HL-60/S4 treated with retinoic acid at 250 ng/mL for 4 days and 3 days (cell line): ENCODE measurements at regions not wholly inside any gene's neighbourhood (a gene's known extent, or its start where the extent isn't known, plus 50 kb on each side); places are given as distances from the start of the nearest gene placed in this dataset.

ENCODE experiments used
- in situ Hi-C: fragments of 300-500 bp; cut with MboI; formaldehyde crosslinking; loops from 2 replicates; pipeline ENCODE4 v1.7.0; 2022; ENCODE audit warnings: low sequenced_read_pairs

DNA sequence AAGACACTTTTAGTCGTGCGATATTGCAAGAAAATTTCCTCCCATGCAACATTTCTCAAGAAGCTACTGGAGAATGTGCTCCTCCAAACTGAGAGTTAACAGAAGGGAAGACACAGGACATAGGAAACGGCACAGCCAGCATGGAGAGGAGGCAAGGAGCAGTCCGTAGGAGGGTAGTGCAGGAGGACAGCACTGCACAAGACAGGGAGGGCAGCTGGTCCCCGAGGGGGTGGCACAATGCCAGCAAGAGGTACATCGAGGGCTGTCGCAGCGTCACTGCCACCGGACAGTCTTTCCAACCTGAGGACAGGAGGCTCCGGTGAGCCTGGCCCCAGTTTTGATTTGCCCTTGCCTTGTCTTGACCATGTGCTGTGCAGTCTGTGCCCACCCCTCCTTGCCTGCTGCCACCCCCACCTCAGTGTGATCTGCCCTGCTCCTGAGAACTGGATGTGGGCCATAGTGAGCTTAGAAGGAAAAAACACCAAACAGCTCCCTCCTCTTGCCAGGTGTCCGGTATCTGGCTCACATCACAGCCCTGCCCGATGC is 81.6 kb upstream of the LAPTM4A start:
- in situ Hi-C loops: no loop called here

DNA sequence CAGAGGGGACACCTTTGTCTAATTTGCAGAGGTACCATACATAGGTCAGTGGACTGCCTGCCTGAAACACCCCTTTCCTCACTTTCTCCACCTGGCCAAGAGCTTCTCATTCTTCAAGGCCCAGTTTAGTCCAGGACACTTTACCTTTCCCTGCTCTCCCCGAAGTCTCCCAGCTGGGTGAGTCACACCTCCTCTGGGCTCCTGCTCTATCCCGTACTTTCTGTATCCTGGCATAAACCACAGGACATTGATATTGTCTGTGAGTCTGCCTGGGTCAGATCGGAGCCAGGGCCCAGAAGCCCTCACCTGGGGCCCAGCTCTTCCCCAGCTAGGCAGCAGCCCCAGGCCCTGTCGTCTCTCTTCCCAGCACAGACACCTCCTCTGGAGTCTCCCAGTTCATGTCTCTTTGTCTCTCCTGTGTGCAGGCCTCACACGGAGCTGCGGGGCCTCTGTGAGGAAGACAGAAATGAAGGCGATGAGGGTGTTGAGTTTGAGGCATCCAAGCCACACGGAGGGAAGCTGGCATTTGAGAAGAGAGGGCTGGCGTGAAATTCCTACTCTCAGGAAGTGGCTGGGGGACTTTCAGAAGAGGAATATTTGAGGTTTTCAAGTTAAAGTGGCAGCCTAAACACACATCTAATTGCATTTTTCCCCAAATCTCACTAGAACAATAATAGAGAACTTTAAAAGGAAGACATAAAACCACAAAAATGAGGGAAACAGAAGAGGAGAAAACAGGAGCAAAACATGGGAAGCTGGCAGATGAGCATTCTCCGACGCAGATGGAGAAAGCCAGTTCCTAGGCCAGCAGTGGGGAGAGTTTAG is 79.6 kb upstream of the LAPTM4A start:
- in situ Hi-C loops: no loop called here

DNA sequence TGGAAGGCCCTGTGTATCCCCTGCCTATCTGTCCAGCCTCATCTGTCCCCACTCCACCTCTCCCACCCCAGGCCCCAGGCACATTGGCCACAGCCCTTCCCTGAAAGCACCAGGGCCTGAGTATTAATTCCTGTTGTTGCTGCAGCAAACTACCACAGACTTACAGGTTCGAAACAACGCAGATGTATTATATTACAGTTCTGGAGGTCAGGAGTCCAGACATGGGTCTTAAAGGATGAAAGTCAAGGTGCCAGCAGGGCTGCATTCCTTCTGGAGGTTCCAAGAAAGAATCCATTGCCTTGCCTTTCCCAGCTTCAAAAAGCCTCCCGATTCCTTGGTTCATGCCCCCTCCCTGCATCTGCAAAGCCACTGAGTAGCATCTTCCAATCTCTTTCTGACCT is 78.7 kb upstream of the LAPTM4A start:
- in situ Hi-C loops: no loop called here

DNA sequence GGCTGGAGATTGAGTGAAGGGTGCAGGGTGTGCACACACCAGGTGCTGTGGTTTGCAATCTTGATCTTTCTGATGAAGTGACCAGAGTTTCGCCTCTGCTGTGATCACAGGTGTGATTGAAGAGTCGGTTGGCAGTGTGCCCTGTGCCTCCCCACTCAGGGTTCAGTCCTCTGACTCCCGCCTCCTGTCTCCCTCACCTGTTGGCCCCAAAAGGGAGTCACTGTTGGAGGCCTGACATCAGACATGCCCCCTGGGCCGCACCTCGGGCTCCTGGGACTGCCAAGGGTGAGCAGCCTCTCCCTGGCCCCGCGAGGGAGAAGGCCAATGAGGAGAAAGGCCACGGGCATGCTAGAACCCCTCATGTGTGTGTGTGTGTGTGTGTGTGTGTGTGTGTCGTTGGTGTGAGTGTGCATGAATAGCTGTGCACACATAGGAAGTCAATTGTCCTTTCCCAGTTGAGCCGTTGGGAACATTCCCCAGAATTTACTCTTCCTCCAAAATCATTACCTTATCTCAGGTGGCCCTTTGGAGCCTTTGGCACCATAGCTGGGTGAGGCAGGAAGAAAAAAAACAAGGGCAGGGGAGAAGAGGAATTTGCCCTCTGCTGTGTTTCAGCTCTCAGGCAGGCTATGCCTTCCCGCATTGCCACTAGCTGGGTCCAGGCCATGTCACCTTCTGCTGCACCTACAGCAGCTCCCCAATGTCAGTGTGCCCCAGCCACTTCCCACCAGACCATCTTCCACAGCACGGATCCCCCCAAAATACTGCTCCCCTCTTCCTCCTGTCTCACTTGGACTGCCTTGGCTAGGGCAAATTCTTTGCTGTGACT is 78.1 kb upstream of the LAPTM4A start:
- in situ Hi-C loops: no loop called here

DNA sequence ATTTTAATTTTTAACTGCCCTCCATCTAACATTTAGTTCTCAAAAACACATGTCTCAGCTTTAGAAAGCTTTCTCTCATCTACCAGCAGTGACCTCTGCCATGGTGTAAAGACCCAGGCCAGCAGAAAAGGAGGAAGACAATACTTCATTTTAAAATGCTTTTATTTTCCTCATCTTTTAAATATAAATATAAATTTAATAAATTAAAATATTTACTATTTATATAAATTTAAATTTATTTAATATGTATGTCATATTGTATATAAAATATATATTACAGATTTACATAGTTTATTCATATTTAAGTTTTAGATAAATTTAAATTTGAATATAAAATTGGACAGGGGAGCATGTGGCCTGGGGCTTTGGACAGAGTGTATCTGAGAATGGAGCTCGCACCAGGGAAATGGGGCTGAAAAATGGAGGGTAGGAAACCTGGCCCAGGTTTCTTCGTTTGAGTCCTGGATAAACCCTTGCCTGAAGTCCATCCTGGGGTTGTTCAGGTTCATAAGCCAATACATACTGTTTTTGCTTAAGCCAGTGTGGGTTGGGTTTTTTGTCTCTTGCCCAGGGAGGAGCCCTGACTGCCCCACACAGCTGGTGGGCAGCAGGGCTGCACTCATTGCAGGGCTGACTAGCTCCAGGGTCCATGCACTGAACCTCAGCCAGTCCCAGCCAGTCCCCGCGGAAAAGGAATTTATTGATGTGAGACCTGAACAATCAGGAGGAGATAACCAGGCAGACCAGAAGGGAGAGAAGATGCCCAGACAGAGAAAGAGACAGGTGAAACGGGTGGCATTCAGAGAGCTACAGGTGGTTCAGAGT is 77.3 kb upstream of the LAPTM4A start:
- in situ Hi-C loops: no loop called here

DNA sequence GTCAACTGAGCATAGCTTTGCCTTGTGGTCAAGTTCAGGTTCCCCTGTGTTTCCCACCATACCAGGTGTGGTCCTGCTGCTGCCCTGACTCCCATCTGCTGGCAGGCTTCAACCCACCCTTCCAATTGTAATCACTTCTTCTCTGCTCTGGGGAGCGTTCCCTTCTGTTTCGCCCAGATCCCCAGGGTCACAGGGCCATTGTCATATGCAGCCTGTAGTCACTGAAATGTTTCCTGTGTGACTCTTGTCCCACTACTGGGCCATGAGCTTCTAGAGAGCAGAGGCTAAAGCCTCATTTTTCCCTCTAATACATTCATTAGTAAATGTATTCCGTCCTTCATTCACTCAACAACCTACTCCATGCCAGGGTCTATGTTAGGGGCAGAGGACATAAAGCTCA is 75.0 kb upstream of the LAPTM4A start:
- in situ Hi-C loops: no loop called here

DNA sequence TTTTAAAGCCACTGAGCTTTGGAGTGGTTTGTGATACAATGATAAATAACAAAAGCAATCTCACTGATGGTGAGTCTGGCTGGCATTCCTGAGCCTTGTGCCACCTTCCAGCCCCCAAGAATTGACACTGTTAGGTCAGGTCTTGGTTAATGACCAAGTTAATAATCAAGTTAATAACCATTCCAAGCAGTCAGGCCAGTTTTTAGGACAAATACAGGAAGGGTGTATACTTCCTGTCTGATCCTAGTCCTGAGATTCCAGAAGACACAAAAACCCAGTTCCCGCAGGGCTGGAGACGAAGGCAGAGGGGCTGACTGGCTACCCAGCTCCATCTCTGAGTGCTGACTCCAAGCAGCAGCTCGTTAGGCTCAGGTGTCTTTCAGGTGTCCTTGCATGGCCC is 74.6 kb upstream of the LAPTM4A start:
- in situ Hi-C loops: no loop called here

DNA sequence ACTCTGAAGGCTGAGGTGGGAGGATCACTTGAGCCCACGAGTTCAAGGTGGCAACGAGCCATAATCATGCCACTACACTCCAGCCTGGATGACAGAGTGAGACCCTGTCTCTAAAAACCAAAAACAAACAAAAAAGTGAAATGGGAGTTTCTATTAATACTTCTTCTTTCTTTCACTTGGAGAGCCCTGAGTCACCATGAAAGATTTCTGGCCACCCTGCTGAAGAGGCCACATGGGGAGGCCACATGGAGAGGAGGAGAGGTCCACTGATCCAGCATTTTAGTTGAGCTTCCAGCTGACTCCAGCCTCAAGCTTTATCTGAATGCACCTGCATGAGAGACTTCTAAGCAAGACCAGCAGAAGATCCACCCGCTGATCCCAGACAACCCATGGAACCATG is 74.2 kb upstream of the LAPTM4A start:
- in situ Hi-C loops: no loop called here

DNA sequence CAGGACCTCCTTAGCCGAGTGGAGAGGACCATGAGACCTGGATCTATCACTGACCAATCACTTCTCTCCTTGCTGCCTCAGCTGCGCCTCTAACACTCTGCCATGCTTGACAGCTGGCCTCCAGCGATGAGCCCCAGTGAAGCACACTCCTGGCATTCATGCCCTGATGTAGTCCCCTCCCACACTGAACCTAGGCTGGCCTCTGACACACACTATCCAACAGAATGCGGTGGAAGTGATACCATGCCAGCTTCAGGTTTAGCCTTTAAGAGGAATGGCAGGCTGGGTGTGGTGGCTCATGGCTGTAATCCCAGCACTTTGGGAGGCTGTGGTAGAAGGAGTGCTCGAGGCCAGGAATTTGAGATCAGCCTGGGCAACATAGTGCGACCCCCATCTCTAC is 73.7 kb upstream of the LAPTM4A start:
- in situ Hi-C loops: no loop called here

DNA sequence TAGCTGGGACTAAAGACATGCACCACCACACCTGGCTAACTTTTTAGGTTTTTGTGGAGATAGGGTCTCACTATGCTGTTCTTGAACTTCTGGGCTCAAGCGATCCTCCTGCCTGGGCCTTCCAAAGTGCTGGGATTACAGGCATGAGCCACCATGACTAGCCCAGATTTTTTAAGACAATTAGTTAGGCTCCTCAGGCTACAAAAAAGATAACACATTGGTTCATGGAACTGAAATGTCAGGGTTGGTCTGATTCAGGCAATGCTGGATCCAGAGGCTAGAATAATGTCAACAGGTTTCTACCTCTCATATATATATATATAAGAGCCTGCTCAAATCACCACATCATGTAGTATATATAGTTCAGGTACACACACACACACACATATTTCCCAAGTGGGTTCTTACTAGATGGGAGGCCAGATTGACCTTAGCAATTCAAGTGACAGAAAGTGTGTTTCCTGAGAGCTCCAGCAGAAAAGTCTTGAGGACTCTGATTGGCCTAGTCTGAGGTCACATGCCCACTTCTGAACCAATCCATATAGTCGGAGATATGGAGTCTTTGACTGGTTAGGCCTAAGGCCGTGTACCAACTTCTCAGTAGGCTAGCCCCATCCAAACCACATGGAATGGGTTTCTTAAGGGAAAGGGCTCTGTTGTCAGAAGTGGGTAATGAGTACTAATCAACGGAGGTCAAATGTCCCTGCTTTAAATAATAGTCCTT is 72.6 kb upstream of the LAPTM4A start:
- in situ Hi-C loops: loop anchor here (25.0 kb wide), 1 partner anchor 513 kb away; no protein-coding TSS in a partner anchor

DNA sequence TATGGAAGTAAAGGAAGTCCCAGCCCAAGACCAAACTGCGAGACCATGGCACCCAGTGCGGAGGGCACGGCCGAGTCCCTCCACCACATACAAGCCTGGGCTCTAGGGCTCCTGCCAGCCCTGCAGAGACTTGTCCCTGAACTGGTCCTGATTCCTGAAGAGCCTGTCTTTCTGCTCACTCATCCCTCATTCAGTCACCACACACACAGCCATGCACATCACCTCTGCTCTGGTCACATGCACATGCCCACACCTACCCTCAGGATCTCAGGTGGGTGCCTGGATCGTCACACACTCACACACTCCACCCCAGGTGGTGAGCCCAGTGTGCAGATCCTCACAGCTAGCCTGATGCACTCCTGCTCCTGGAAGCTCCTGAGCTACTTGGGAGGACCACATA is 71.4 kb upstream of the LAPTM4A start:
- in situ Hi-C loops: loop anchor here (25.0 kb wide), 1 partner anchor 514 kb away; no protein-coding TSS in a partner anchor

DNA sequence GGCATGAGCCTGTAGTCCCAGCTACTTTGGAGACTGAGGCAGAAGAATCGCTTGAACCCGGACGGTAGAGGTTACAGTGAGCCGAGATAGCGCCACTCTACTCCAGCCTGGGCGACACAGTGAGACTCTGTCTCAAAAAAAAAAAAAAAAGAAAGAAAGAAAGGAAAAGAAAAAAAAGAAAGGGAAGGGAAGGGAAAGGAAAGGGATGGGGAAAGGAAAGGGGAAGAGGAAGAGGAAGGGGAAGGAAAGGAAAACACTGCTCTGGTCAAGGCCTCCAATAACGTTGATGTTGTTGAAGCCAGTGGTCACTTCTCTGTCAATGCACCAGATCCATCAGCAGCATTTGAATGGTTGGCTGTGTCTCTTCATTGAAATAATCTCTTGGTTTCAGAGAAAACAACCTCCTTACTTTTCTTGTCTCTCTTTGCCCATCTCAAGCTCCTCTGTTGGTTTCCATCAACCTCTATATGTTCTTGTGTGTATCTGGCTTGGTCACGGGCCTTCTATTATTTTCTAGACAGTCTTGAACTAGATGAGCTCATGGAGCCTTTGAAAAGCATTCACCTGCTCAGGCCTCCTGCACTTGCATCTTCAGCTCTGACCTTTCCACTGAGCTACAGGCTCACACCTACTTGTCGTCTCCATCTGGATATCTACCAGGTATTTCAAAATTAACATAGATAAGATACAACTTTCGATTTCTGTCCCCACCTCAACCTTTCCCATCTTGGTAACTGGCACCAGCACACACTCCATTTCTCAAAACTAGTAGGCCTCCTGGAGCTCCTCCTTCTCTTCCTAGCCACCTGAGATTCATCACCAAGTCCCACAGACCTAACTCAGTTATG is 69.4 kb upstream of the LAPTM4A start:
- in situ Hi-C loops: loop anchor here (25.0 kb wide), 1 partner anchor 517 kb away; no protein-coding TSS in a partner anchor

DNA sequence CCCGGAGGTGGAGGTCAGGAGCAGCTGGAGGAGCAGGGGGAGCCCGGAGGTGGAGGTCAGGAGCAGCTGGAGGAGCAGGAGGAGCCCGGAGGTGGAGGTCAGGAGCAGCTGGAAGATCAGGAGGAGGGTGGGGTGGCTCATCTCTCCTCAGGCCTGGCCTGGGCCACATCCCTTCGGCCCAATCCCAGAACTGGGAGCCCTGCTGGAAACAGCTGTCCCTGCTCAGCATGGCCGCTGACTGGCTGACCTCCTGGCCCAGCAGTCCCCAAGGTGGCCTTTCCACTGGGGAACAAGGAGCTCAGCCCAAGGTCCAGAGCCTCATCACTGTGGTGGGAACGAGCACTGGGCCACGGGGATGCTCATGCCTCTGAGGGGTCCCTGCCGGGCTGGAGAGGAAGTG is 66.6 kb upstream of the LAPTM4A start:
- in situ Hi-C loops: loop anchor here (25.0 kb wide), 1 partner anchor 519 kb away; no protein-coding TSS in a partner anchor

DNA sequence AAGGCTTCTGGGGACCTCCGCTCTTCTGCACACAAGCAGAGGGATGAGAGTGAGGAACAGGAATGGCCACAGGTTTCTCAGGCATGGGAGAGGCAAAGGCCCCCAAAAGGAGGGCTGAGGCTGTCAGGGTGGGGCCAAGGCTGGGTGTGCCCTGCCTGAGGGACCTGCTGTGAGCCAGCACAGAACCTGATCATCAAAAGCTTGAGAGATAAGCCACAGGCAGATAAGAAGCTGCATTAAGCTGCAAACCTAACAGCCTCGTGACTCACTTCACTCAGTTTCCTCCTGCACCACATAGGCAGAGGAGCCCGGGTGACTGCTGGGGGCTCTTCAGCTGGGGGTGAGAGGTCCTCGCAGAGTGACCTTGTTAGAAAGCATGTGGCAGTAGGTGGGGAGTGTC is 64.5 kb upstream of the LAPTM4A start:
- in situ Hi-C loops: loop anchor here (25.0 kb wide), 1 partner anchor 521 kb away; no protein-coding TSS in a partner anchor

DNA sequence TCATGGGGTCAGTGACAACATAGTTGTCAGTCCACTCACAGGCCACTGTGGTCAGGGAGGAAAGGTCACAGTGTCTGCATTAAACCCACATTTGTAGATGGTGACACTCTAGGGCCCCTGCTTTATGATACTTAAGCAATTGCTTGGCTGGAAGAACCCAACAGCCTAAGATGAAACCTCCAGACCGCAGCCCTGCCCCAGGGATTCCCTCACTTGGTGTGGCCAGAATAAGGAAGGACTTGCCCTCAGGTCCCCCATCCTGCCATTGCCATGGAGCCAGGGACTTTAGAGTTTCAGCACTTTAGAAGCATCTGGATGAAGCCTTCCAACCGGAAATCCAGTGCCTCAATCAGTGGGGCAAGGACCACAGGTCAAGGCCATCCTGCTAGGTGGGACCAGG is 63.9 kb upstream of the LAPTM4A start:
- in situ Hi-C loops: loop anchor here (25.0 kb wide), 1 partner anchor 522 kb away; no protein-coding TSS in a partner anchor

DNA sequence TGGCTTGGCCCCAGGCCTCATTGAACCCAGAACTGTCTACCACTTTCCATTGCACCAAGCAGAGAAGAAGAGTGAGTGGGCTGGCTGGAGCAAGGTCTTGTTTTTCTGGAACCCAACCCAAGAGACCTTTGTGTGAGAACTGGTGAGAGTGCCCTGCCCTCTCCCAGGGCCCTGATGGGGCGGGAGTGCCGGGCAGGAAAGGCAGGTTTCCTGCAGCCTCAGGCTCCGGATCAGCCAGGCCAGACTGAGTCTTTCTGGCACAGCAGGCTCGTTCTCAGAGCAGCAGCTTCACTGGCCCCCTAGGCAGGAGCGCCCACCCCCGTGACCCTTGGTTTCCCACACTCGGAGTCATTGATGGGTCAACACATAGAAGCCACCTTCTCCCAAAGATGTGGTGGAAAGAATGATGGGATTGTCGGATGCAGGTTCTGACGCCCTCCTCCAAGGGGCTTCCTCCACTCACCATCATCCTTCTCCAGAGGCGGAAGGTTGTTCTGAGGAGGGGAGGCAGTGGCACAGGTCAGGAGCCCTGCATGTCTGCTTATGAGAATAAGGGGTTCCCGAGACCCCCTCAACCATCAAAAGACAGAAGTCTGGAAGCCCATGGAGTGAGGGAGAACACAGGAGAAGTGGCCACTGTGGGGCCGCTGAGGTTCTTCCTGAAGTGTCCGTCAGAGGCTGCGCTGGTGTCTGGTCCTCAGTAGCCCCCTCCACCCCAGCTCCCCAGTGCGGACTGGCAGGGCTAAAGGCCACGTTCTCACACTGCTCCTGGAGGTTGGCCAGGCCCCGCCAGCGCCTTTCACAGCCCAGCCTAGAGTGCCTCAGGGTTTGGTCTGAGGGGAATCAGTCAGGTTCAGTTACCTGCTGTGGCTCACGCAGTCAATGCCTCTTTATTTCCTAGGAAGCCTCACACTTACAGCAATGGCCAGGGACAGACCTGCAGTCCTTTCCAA is 62.8 kb upstream of the LAPTM4A start:
- in situ Hi-C loops: loop anchor here (25.0 kb wide), 1 partner anchor 523 kb away; no protein-coding TSS in a partner anchor

DNA sequence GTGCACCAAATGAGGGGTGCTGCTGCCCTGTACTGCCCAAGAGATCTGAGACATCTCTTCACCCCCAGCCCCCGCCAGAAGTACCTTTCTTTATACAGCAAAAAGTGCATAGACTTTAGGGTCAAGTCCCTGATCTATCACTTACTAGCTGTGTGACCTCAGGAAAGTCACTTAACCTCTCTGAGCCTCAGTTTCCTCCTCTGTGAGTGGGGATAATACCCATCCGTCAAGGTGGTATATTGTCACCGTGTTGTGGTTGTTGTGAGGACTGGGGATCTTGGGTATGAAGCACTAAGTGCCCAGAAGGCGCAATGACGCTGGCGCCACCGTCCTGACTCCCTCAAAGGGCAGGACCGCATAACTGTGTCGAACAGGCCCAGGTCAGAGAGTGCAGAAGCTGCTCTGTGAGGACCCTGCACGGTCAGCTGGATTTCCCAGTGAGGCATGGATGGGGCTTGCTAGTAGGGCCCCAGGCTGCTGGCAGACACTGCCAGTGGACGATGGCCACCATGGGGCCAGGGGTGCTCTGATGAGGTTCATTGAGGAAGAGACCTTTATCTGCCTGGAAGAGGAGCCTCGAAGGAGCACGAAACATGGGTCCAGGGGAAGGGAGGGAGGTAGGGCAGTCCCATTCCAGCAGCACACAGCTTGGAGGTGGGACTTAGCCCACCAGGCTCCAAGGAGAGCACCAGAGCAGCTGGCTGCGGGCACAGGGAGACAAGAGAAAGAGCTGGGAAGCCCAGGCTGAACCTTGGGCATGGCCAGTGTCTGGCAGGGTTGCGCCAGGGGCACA is 61.8 kb upstream of the LAPTM4A start:
- in situ Hi-C loops: loop anchor here (25.0 kb wide), 1 partner anchor 524 kb away; no protein-coding TSS in a partner anchor
